ENCODE measurements at regions not wholly inside any gene's neighbourhood (a gene's known extent, or its start where the extent isn't known, plus 50 kb on each side); places are given as distances from the start of the nearest gene placed in this dataset.
"Not testable (repeated sequence)": the region's sequence is repeated elsewhere in the genome, so short reads cannot be mapped to it uniquely, and the experiment has no call there.

GRCh38 chr12:124375789-124376175 lies 80.9 kb downstream of the RFLNA start:
- no peak overlapping the region for H3K4me3 ChIP-seq (ENCODE audit: low read depth, low read length)
- no peak for TF ChIP-seq CTCF (conservative IDR thresholded peaks at IDR 0.05; ENCODE audit: low read depth, low read length)
- DNase-seq (ENCODE audit: low read depth), result no peak

GRCh38 chr12:124375141-124375788 lies 80.4 kb downstream of the RFLNA start:
- DNase-seq (ENCODE audit: low read depth), result no peak
- H3K4me3 ChIP-seq (ENCODE audit: low read depth, low read length), result no peak overlapping the region
- TF ChIP-seq CTCF (conservative IDR thresholded peaks at IDR 0.05; ENCODE audit: low read depth, low read length), result peak; percentile 27

- TF ChIP-seq CTCF (conservative IDR thresholded peaks at IDR 0.05; ENCODE audit: low read depth, low read length), result no peak
- H3K4me3 ChIP-seq (ENCODE audit: low read depth, low read length), result no peak overlapping the region
- no peak for DNase-seq (ENCODE audit: low read depth)
These were observed 79.7 kb downstream of the RFLNA start for GRCh38 chr12:124374567-124374966.

- no peak overlapping the region for H3K4me3 ChIP-seq (ENCODE audit: low read depth, low read length)
- DNase-seq (ENCODE audit: low read depth), result no peak
- TF ChIP-seq CTCF (conservative IDR thresholded peaks at IDR 0.05; ENCODE audit: low read depth, low read length), result no peak
These were observed 79.3 kb downstream of the RFLNA start for GRCh38 chr12:124374147-124374546.

- not testable (repeated sequence) for DNase-seq (ENCODE audit: low read depth); H3K4me3 ChIP-seq (ENCODE audit: low read depth, low read length)
These were observed 78.8 kb downstream of the RFLNA start for GRCh38 chr12:124373701-124374100.

GRCh38 chr12:124372831-124373230 lies 77.9 kb downstream of the RFLNA start:
- DNase-seq (ENCODE audit: low read depth), result no peak
- H3K4me3 ChIP-seq (ENCODE audit: low read depth, low read length), result no peak overlapping the region
- no peak for TF ChIP-seq CTCF (conservative IDR thresholded peaks at IDR 0.05; ENCODE audit: low read depth, low read length)

GRCh38 chr12:124371970-124372555 lies 77.2 kb downstream of the RFLNA start:
- DNase-seq (ENCODE audit: low read depth), result no peak
- H3K4me3 ChIP-seq (ENCODE audit: low read depth, low read length), result no peak overlapping the region
- no peak for TF ChIP-seq CTCF (conservative IDR thresholded peaks at IDR 0.05; ENCODE audit: low read depth, low read length)

Measured in epithelial cell of proximal tubule (primary cell).